K562 (cell line): ENCODE measurements at regions not wholly inside any gene's neighbourhood (a gene's known extent, or its start where the extent isn't known, plus 50 kb on each side); places are given as distances from the start of the nearest gene placed in this dataset.

ENCODE experiments used
- CBFA2T3 ChIP-seq: fragments of 450-650 bp; IDR thresholded peaks from 2 replicates; pipeline ENCODE4 v1.6.1; 2017
- PHF20 ChIP-seq: fragments of 450-650 bp; IDR thresholded peaks from 2 replicates; pipeline ENCODE4 v1.6.1; 2018; ENCODE audit not compliant: partially characterized antibody
- TAL1 ChIP-seq: fragments of 450-650 bp; IDR thresholded peaks from 2 replicates; pipeline ENCODE4 v1.6.1; 2016; ENCODE audit warnings: mild to moderate bottlenecking
- ZNF24 ChIP-seq: fragments of 450-650 bp; IDR thresholded peaks from 2 replicates; pipeline ENCODE4 v1.6.1; 2016
- ZNF76 ChIP-seq: fragments of 250-450 bp; sonication (Bioruptor Pico); IDR thresholded peaks from 2 replicates; pipeline ENCODE4 v1.4.0; 2020; ENCODE audit warnings: mild to moderate bottlenecking, moderate library complexity, borderline replicate concordance
- TF ChIP-seq, protein P1 (sequence below): fragments of 250-450 bp; sonication (Bioruptor Pico); IDR thresholded peaks from 2 replicates; pipeline ENCODE4 v1.9.0; 2021; ENCODE audit warnings: mild to moderate bottlenecking, inconsistent platforms
- TF ChIP-seq, protein P2 (sequence below), 3 experiments: IDR thresholded peaks in 2 of 3; conservative IDR thresholded peaks in 1 of 3; 2 replicates each; pipeline ENCODE4 v1.5.1; 2011 to 2012; ENCODE audit warnings: low read length in 3 of 3, mild to moderate bottlenecking in 3 of 3, control low read depth in 2 of 3, improper control_type of control experiment in 1 of 3, inconsistent platforms in 1 of 3, low read depth in 1 of 3, mixed read lengths in 1 of 3, moderate library complexity in 1 of 3; ENCODE audit not compliant: insufficient read depth in 2 of 3
- TF ChIP-seq, protein P3 (sequence below): conservative IDR thresholded peaks from 2 replicates; pipeline ENCODE4 v1.6.1; 2011; ENCODE audit warnings: low read depth, mild to moderate bottlenecking, low read length; ENCODE audit not compliant: control insufficient read depth

DNA sequence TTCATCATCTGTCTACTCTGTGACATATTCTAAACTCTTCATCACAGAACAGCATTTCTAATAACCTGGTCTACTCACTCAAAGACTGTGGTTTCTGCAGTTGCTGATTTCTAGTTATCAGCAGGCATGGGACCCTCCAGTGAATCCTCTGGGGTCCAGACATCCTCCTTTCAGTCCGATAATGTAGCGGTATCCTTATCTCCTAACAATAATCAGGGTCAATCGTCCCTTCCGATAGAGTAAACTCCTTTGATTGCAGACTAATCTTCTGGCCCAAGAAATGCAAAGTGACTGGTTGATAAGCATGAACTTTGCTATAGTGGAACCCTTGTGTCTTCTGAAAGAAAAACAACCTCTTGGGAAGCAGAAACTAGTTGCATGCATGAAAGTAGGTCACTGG lies 1209.8 kb upstream of the CELF2 start:
- TF ChIP-seq, protein P1, sequence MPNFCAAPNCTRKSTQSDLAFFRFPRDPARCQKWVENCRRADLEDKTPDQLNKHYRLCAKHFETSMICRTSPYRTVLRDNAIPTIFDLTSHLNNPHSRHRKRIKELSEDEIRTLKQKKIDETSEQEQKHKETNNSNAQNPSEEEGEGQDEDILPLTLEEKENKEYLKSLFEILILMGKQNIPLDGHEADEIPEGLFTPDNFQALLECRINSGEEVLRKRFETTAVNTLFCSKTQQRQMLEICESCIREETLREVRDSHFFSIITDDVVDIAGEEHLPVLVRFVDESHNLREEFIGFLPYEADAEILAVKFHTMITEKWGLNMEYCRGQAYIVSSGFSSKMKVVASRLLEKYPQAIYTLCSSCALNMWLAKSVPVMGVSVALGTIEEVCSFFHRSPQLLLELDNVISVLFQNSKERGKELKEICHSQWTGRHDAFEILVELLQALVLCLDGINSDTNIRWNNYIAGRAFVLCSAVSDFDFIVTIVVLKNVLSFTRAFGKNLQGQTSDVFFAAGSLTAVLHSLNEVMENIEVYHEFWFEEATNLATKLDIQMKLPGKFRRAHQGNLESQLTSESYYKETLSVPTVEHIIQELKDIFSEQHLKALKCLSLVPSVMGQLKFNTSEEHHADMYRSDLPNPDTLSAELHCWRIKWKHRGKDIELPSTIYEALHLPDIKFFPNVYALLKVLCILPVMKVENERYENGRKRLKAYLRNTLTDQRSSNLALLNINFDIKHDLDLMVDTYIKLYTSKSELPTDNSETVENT (CRISPR knock-in tag) = no peak
- peak; percentile 44; the same call in 1 of the 2 replicates for TF ChIP-seq TAL1
- TF ChIP-seq ZNF76 = no peak
- TF ChIP-seq, protein P2, sequence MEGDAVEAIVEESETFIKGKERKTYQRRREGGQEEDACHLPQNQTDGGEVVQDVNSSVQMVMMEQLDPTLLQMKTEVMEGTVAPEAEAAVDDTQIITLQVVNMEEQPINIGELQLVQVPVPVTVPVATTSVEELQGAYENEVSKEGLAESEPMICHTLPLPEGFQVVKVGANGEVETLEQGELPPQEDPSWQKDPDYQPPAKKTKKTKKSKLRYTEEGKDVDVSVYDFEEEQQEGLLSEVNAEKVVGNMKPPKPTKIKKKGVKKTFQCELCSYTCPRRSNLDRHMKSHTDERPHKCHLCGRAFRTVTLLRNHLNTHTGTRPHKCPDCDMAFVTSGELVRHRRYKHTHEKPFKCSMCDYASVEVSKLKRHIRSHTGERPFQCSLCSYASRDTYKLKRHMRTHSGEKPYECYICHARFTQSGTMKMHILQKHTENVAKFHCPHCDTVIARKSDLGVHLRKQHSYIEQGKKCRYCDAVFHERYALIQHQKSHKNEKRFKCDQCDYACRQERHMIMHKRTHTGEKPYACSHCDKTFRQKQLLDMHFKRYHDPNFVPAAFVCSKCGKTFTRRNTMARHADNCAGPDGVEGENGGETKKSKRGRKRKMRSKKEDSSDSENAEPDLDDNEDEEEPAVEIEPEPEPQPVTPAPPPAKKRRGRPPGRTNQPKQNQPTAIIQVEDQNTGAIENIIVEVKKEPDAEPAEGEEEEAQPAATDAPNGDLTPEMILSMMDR (IDR thresholded peaks at IDR 0.05 in 2 of 3, conservative IDR thresholded peaks at IDR 0.05 in 1 of 3; ENCODE audit: insufficient read depth in 2 of 3, low read depth in 1 of 3, low read length in 3 of 3) = no peak
- no peak for TF ChIP-seq ZNF24
- no peak for TF ChIP-seq PHF20
- TF ChIP-seq, protein P3, sequence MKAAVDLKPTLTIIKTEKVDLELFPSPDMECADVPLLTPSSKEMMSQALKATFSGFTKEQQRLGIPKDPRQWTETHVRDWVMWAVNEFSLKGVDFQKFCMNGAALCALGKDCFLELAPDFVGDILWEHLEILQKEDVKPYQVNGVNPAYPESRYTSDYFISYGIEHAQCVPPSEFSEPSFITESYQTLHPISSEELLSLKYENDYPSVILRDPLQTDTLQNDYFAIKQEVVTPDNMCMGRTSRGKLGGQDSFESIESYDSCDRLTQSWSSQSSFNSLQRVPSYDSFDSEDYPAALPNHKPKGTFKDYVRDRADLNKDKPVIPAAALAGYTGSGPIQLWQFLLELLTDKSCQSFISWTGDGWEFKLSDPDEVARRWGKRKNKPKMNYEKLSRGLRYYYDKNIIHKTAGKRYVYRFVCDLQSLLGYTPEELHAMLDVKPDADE = no peak
- TF ChIP-seq CBFA2T3 = peak; percentile 73
